Colonic mucosa (tissue), 4 donors: ENCODE measurements at regions not wholly inside any gene's neighbourhood (a gene's known extent, or its start where the extent isn't known, plus 50 kb on each side); places are given as distances from the start of the nearest gene placed in this dataset.

Experiments used
- DNase-seq: peaks from one replicate; pipeline ENCODE4 v3.0.0-alpha.2; 2020
- H3K27ac ChIP-seq: fragments of 200-600 bp; one replicate; pipeline ENCODE4 v1.8.0; 2021
- H3K27me3 ChIP-seq: fragments of 200-600 bp; one replicate; pipeline ENCODE4 v1.8.0; 2021
- H3K36me3 ChIP-seq: fragments of 200-600 bp; one replicate; pipeline ENCODE4 v1.8.0; 2021
- H3K4me1 ChIP-seq: fragments of 200-600 bp; one replicate; pipeline ENCODE4 v1.8.0; 2021; ENCODE audit warnings: mild to moderate bottlenecking
- H3K4me3 ChIP-seq: fragments of 200-600 bp; one replicate; pipeline ENCODE4 v1.8.0; 2021
- H3K9ac ChIP-seq, 2 donors: one replicate each; pipeline ENCODE4 v1.7.0; 2013; ENCODE audit warnings: control low read depth in 2 of 2, low read depth in 2 of 2, low read length in 2 of 2
- H3K9me3 ChIP-seq: fragments of 200-600 bp; one replicate; pipeline ENCODE4 v1.8.0; 2021
- CTCF ChIP-seq: fragments of 200-600 bp; IDR thresholded peaks from one replicate; pipeline ENCODE4 v1.8.0; 2022; ENCODE audit warnings: antibody characterized with exemption, mild to moderate bottlenecking
- intact Hi-C: fragments of 100-400 bp; cut with DNase I; formaldehyde crosslinking; loops from one replicate; pipeline ENCODE4 v1.14.1; 2022
- donor health status: healthy.
- donor health status: DM: no; HTN: no; CAD: no.
- donor health status: DM: no; HTN: no; CAD: no.

- no peaks in the 10 kb centered on the region for H3K27me3 ChIP-seq
- intact Hi-C loops, result no loop called here
- no peak overlapping the region for H3K4me3 ChIP-seq
- H3K4me1 ChIP-seq, result no peaks in the 10 kb centered on the region
- H3K36me3 ChIP-seq, result no peaks in the 10 kb centered on the region
- no peak for TF ChIP-seq CTCF
- no peak for DNase-seq
- H3K9me3 ChIP-seq, result no peaks in the 10 kb centered on the region
- no peak overlapping the region for H3K9ac ChIP-seq
- no peak overlapping the region for H3K27ac ChIP-seq
These were observed 310.7 kb upstream of the DPPA4 start for GRCh38 chr3:109648027-109648426.

- TF ChIP-seq CTCF, result no peak
- Histone ChIP-seq H3K27me3 (no peaks in the 10 kb centered on the region), H3K9ac (no peak overlapping the region), H3K36me3 (no peaks in the 10 kb centered on the region), H3K27ac (no peak overlapping the region), H3K4me1 (no peaks in the 10 kb centered on the region), H3K4me3 (no peak overlapping the region), H3K9me3 (no peaks in the 10 kb centered on the region)
- intact Hi-C loops, result no loop called here
- DNase-seq, result no peak
These were observed 318.9 kb upstream of the DPPA4 start for GRCh38 chr3:109656225-109656624.

- H3K9ac ChIP-seq, result no peak overlapping the region
- H3K27ac ChIP-seq, result no peak overlapping the region
- TF ChIP-seq CTCF, result no peak
- H3K4me3 ChIP-seq, result no peak overlapping the region
- H3K36me3 ChIP-seq, result no peaks in the 10 kb centered on the region
- no peaks in the 10 kb centered on the region for H3K4me1 ChIP-seq
- no peak for DNase-seq
- H3K9me3 ChIP-seq, result no peaks in the 10 kb centered on the region
- intact Hi-C loops, result no loop called here
- no peaks in the 10 kb centered on the region for H3K27me3 ChIP-seq
These were observed 341.3 kb upstream of the DPPA4 start for GRCh38 chr3:109678600-109678999.

GRCh38 chr3:109679664-109680063, 342.3 kb upstream of the DPPA4 start:
- TF ChIP-seq CTCF, result no peak
- Histone ChIP-seq H3K27me3 (no peaks in the 10 kb centered on the region), H3K9ac (no peak overlapping the region), H3K4me3 (no peak overlapping the region), H3K4me1 (no peaks in the 10 kb centered on the region), H3K36me3 (no peaks in the 10 kb centered on the region), H3K27ac (no peak overlapping the region), H3K9me3 (no peaks in the 10 kb centered on the region)
- no peak for DNase-seq
- intact Hi-C loops, result no loop called here

GRCh38 chr3:109683746-109684145, 346.4 kb upstream of the DPPA4 start:
- no peaks in the 10 kb centered on the region for H3K4me1 ChIP-seq
- no peak overlapping the region for H3K9ac ChIP-seq
- no peak overlapping the region for H3K4me3 ChIP-seq
- no peak for DNase-seq
- H3K9me3 ChIP-seq, result no peaks in the 10 kb centered on the region
- no peaks in the 10 kb centered on the region for H3K27me3 ChIP-seq
- H3K36me3 ChIP-seq, result no peaks in the 10 kb centered on the region
- no peak for TF ChIP-seq CTCF
- no peak overlapping the region for H3K27ac ChIP-seq
- intact Hi-C loops, result no loop called here
